Skin epidermis (tissue), 12 donors: ENCODE measurements at regions not wholly inside any gene's neighbourhood (a gene's known extent, or its start where the extent isn't known, plus 50 kb on each side); places are given as distances from the start of the nearest gene placed in this dataset.
"Not testable (repeated sequence)": the region's sequence is repeated elsewhere in the genome, so short reads cannot be mapped to it uniquely, and the experiment has no call there.

ENCODE experiments used
- H3K27ac ChIP-seq, 21 experiments: fragments of 200-600 bp; sonication (generic) in 11 of 21; one replicate each; pipeline ENCODE4 v1.5.0; 2020; ENCODE audit warnings: mild to moderate bottlenecking in 3 of 21, inconsistent platforms in 2 of 21, moderate library complexity in 2 of 21
- H3K4me3 ChIP-seq, 7 experiments: fragments of 200-600 bp; sonication (generic) in 2 of 7; one replicate each; pipeline ENCODE4 v1.5.0; 2020; ENCODE audit warnings: inconsistent platforms in 2 of 7, mild to moderate bottlenecking in 2 of 7, moderate library complexity in 1 of 7

- not testable (repeated sequence) for H3K4me3 ChIP-seq, H3K27ac ChIP-seq
These were observed 119.2 kb downstream of the SEPTIN14 start for GRCh38 chr7:55743454-55743717.

- H3K27ac ChIP-seq, H3K4me3 ChIP-seq: not testable (repeated sequence)
These were observed 119.7 kb downstream of the SEPTIN14 start for GRCh38 chr7:55742651-55743453.

- H3K4me3 ChIP-seq, H3K27ac ChIP-seq: not testable (repeated sequence)
These were observed 120.6 kb downstream of the SEPTIN14 start for GRCh38 chr7:55741721-55742631.

DNA sequence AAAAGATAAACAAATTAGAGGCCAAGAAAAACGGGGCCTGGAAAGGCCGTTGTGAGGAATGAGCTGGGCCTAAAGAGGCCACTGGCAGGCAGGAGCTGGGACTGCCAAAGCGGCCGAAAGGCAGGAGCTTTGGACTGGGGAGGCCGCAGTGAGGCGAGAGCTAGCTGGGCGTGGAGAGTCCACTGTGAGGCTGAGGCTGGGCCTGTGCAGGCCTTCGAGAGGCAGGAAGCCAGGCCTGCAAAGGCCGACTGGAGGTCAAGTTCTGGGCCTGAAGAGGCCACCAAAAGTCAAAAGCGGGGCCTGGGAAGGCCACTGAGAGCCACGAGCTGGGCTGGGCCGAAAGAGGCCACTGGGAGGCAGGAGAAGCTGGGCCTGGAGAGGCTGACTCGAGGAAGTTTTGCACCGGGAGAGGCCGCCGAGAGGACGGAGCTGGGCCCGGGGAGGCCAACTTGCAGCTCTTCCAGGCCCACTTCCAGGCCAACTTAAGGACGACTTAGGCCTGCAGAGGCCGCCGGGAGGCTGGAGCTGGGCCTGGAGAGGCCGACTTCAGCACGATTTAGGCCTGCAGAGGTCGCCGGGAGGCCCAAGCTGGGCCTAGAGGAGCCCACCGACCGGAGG, 121.8 kb downstream of the SEPTIN14 start:
- H3K4me3 ChIP-seq, H3K27ac ChIP-seq: not testable (repeated sequence)

- H3K27ac ChIP-seq, H3K4me3 ChIP-seq: not testable (repeated sequence)
These were observed 122.5 kb downstream of the SEPTIN14 start for GRCh38 chr7:55740053-55740452.

DNA sequence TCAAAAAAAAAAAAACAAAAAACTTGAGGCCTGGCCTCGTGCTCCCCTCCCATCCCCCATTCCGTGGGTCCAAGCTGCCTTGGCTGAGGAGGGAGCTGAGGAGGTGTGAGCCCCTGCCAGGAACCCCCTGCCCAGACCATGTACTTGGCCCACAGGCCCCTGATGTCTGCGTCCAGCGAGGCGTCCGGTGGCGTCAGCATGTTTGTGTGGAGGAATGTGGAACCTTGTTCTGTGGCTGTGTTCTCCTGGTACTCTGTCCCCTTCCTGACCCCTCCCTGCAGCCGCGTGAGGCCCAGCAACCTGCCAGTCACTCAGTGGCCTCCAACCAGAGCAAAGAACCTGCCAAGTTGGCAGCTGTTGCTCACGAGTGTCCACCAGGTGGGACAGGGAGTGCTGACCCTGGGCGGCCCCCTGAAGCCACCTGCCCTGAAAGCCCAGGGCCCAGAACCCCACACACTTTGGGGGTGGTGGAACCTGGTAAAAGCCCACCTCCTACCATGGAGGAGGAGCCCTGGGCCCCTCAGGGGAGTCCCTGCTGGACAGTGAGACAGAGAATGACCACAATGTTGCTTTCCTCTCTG, 125.8 kb downstream of the SEPTIN14 start:
- H3K27ac ChIP-seq, H3K4me3 ChIP-seq: not testable (repeated sequence)

- H3K27ac ChIP-seq: no peak overlapping the region
These were observed 129.1 kb downstream of the SEPTIN14 start for GRCh38 chr7:55733241-55734140.

DNA sequence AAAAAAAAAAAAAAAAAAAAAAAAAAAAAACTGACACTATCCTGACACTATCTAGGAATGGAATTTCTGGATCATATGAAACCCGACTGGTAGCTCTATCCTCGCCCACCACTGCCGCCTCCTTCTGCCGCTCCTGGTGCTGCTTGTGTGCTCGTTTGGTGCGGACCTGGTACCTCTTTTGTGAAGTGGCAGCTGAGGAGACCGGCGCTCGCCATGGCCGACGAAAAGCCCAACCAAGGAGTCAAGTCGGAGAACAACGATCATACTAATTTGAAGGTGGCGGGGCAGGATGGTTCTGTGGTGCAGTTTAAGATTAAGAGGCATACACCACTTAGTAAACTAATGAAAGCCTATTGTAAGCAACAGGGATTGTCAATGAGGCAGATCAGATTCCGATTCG, 130.6 kb downstream of the SEPTIN14 start:
- Histone ChIP-seq H3K4me3 (no peak overlapping the region), H3K27ac (no peak overlapping the region)

More at GRCh38 chr7:55733241-55734140, 129.1 kb downstream of the SEPTIN14 start:
- H3K4me3 ChIP-seq: no peak overlapping the region

DNA sequence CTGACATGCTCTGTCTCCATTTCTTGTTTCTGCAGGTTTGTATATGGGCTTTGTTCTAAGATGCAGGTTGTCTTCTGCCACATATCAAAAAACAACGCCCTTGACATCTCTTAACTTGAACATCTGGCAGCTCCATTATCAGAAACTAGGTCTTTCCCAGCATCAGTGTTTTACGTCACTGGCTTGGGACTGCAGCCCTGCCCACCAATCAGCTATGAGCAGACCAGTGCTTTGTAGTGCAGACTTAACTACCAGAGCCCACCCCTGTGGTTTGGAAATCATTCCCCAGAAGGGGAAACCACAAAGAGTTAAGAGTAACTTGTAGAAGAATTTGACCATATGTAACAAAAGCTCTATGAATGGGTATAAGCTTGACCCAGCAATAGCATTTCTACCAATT, 132.4 kb downstream of the SEPTIN14 start:
- Histone ChIP-seq H3K27ac (no peak overlapping the region), H3K4me3 (no peak overlapping the region)

GRCh38 chr7:55723621-55723941, 139.0 kb downstream of the SEPTIN14 start:
- H3K4me3 ChIP-seq: no peak overlapping the region
- H3K27ac ChIP-seq: no peak overlapping the region

GRCh38 chr7:55722874-55723620, 139.5 kb downstream of the SEPTIN14 start:
- not testable (repeated sequence) for H3K4me3 ChIP-seq, H3K27ac ChIP-seq

DNA sequence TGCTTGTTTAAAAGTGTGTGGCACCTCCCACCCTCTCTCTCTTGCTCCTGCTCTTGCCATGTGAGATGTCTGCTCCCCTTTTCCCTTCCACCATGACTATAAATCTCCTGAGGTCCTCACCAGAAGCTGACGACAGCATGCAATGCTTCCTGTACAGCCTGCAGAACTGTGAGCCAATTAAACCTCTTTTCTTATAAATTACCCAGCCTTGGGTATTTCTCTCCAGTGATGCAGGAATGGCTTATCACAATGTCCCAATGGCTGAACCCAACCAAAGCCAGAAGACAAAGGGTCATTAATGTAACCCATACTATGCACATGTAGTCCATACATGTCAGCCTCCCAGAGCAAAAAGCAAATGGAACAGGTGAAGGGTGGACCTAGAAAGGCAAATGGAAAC, 141.5 kb downstream of the SEPTIN14 start:
- H3K4me3 ChIP-seq: not testable (repeated sequence)

GRCh38 chr7:55715247-55715867, 143.1 kb upstream of the VOPP1 start:
- not testable (repeated sequence) for H3K27ac ChIP-seq, H3K4me3 ChIP-seq

More for the DNA sequence above, 141.5 kb downstream of the SEPTIN14 start:
- H3K27ac ChIP-seq: not testable (repeated sequence)

DNA sequence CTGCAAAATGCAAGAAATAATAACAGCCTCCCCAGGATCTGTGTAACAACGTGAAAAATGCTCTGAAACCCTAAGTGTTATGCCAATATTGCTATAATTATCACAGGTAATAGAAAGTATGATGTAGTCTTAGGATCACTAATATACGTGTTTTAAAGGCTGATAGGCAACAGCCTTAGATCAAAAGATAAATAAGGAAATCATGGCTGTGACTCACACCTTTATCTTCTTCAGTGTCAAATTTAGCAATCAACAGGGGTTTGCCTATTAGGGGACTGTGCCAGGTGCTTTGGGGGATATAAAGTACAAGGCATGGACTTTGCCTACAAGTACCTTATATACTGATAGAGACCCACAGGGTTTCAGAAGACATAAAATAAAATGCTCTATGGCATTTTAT, 142.1 kb upstream of the VOPP1 start:
- not testable (repeated sequence) for H3K27ac ChIP-seq, H3K4me3 ChIP-seq

DNA sequence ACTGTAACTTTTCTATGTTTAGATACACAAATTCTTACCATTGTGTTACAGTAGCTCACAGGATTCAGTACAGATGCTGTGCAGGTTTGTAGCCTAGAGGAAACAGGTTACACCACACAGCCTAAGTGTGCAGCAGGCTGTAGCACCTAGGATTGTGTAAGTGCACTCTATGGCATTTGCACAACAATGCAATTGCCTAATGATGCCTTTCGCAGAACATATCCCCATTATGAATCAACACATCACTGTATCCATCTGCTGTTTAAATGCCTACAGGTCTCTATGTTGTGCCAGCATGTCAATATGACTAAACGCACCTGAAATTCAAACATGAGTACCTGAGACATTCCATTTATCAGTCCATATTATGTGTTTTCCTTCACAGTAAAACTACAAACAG, 138.0 kb upstream of the VOPP1 start:
- H3K27ac ChIP-seq: peak overlapping the region in 1 of 21 experiments; percentile 9
- not testable (repeated sequence) for H3K4me3 ChIP-seq

GRCh38 chr7:55708028-55708427, 135.7 kb upstream of the VOPP1 start:
- not testable (repeated sequence) for H3K4me3 ChIP-seq

DNA sequence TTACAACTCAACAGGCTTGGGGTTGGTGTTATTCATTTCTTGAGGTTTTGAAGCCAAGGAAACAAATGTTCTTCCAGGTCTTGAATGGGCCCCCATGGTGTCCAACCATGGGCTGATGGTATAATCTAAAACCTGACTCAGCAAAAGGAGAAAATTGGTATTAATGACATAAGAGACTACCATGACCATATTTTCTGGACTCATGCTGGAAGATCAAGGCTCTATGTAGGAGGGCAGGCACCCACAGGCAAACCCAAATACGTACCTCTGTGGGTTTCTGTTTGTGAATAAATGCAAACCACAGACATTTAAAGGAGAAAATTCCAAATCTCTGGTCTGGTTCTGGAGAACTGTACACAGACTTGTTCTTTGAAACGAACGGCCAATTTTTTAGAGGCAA, 135.1 kb upstream of the VOPP1 start:
- H3K4me3 ChIP-seq: not testable (repeated sequence)

More at GRCh38 chr7:55708028-55708427, 135.7 kb upstream of the VOPP1 start:
- peak overlapping the region in 2 of 21 experiments; percentile 7 to 30 for H3K27ac ChIP-seq

More for the DNA sequence above, 135.1 kb upstream of the VOPP1 start:
- H3K27ac ChIP-seq: not testable (repeated sequence)
